Tibial nerve (tissue), 4 donors: ENCODE measurements at regions not wholly inside any gene's neighbourhood (a gene's known extent, or its start where the extent isn't known, plus 50 kb on each side); places are given as distances from the start of the nearest gene placed in this dataset.

Source experiments
- EP300 ChIP-seq, 2 donors: sonication (generic); formaldehyde crosslinking; IDR thresholded peaks; one replicate each; pipeline ENCODE4 v1.6.1; 2017; ENCODE audit warnings: antibody characterized with exemption in 2 of 2, mild to moderate bottlenecking in 1 of 2
- POLR2A ChIP-seq, 2 donors: fragments of 450-650 bp; IDR thresholded peaks; one replicate each; pipeline ENCODE4 v1.6.1; 2017; ENCODE audit warnings: antibody characterized with exemption in 2 of 2, mild to moderate bottlenecking in 2 of 2, moderate library complexity in 2 of 2
- TF ChIP-seq, protein P1 (sequence below), 5 experiments: fragments of 200-600 bp in 3 of 5; fragments of 450-650 bp in 2 of 5; sonication (generic) in 3 of 5; IDR thresholded peaks; one replicate each; pipeline ENCODE4 v1.5.1; 2016 to 2019; ENCODE audit warnings: antibody characterized with exemption in 5 of 5, mild to moderate bottlenecking in 3 of 5, moderate library complexity in 2 of 5

DNA sequence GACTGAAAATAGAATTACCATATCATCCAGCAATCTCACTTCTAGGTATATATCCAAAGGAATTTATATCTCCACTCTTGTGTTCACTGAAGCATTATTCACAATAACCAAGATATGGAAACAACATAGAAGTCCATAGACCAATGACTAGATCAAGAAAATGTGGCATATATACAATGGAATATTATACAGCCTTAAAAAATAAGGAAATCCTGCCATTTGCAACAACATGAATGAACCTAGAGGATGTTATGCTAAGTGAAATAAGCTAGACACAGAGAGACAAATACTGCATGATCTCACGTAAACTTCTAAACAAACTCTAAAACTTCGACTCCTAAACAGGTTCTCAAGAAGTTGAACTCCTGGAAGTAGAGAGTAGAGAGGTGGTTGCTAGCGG lies 254.5 kb downstream of the SKIDA1 start:
- TF ChIP-seq, protein P1, sequence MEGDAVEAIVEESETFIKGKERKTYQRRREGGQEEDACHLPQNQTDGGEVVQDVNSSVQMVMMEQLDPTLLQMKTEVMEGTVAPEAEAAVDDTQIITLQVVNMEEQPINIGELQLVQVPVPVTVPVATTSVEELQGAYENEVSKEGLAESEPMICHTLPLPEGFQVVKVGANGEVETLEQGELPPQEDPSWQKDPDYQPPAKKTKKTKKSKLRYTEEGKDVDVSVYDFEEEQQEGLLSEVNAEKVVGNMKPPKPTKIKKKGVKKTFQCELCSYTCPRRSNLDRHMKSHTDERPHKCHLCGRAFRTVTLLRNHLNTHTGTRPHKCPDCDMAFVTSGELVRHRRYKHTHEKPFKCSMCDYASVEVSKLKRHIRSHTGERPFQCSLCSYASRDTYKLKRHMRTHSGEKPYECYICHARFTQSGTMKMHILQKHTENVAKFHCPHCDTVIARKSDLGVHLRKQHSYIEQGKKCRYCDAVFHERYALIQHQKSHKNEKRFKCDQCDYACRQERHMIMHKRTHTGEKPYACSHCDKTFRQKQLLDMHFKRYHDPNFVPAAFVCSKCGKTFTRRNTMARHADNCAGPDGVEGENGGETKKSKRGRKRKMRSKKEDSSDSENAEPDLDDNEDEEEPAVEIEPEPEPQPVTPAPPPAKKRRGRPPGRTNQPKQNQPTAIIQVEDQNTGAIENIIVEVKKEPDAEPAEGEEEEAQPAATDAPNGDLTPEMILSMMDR (IDR thresholded peaks at IDR 0.05) = no peak
- TF ChIP-seq POLR2A (IDR thresholded peaks at IDR 0.05) = no peak
- no peak for TF ChIP-seq EP300 (IDR thresholded peaks at IDR 0.05)
